ENCODE measurements at regions not wholly inside any gene's neighbourhood (a gene's known extent, or its start where the extent isn't known, plus 50 kb on each side); places are given as distances from the start of the nearest gene placed in this dataset.

DNA sequence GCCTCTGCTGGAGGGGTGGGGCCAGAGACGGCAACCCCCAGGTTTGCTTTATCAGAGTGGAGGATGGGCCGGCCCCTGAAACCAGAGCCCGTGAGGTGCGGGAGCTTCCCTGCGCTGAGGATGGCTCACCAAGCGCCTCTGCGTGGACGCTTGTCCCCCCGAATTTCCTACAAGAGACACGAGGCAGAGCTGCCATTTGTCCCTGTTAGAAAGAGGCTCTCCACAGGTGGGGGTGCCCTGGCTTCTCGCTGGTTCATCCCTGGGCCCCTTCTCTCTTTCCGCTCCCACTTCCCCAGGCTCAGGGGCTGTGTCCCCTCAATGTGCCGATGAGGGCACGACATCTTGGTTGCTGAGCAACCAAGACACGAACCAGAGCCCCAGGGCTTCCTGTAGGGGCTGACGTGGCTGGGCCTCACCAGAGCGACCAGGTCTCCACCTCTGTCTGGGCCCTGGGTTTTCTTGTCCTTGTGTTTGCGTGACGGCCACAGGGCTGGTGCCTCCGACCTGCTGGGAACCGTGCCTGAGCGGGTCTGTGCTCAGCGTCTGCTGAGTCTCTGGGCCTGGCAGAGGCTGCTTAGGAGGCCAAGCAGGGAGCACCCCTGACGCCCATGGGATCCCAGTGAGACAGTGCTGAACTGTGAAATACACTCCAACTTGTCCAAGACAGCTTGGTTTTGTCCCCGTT is 119.6 kb upstream of the COL5A1 start:
- Histone ChIP-seq H3K14ac (replicated peaks; ENCODE audit: low read depth, low read length) (no peak overlapping the region), H2BK20ac (ENCODE audit: low read depth, low read length) (no peak overlapping the region), H3K56ac (ENCODE audit: extremely low read depth, insufficient read depth, low read length) (no peak overlapping the region), H3K36me3 (ENCODE audit: control insufficient read depth, insufficient read depth, low read length) (no peaks in the 10 kb centered on the region), H4K91ac (ENCODE audit: insufficient read depth, low read depth, low read length) (no peak overlapping the region), H3K9ac (ENCODE audit: low read depth, low read length) (no peak overlapping the region), H3K18ac (ENCODE audit: low read depth, low read length) (no peak overlapping the region), H3K27me3 (ENCODE audit: control insufficient read depth, insufficient read depth, low read length) (peaks cover 8% of the 10 kb centered on the region; the same call in 1 of the 2 replicates), H3K23ac (ENCODE audit: low read depth, low read length) (no peak overlapping the region), H4K20me1 (ENCODE audit: insufficient read depth, low read length) (no peaks in the 10 kb centered on the region), H2AK5ac (ENCODE audit: low read depth, low read length) (no peak overlapping the region), H3K4ac (ENCODE audit: low read depth, low read length) (no peak overlapping the region), H3K9me1 (ENCODE audit: insufficient read depth, low read length) (no peaks in the 10 kb centered on the region), H4K8ac (ENCODE audit: low read depth in 2 of 2, low read length in 2 of 2) (no peak overlapping the region), H2BK5ac (ENCODE audit: low read depth, low read length, poor library complexity, severe bottlenecking) (no peak overlapping the region), H2AFZ (replicated peaks; ENCODE audit: low read length, poor library complexity) (no peak overlapping the region), H3K4me3 (ENCODE audit: insufficient read depth, low read depth, low read length) (no peak overlapping the region), H3K79me1 (ENCODE audit: low read depth in 1 of 2, low read length in 2 of 2) (no peaks in the 10 kb centered on the region), H3K4me1 (ENCODE audit: control insufficient read depth, insufficient read depth, low read length) (no peaks in the 10 kb centered on the region), H2AK9ac (replicated peaks; ENCODE audit: low read depth, low read length, poor library complexity) (peak overlapping the region; percentile 20), H2BK15ac (ENCODE audit: low read depth, low read length) (no peak overlapping the region), H2BK120ac (ENCODE audit: low read depth, low read length) (no peak overlapping the region), H3K9me3 (ENCODE audit: control insufficient read depth, insufficient read depth, low read length) (peaks cover 3% of the 10 kb centered on the region), H3K27ac (ENCODE audit: insufficient read depth, low read length) (no peak overlapping the region), H4K5ac (ENCODE audit: low read depth, low read length) (no peak overlapping the region), H3K4me2 (ENCODE audit: low read depth, low read length) (no peak overlapping the region)
- no TSS peak for BruUV-seq (replicated peaks)
- intact Hi-C loops (cut with micrococcal nuclease) (no loop called here), in situ Hi-C loops (cut with MboI; ENCODE audit: low sequenced_read_pairs) (no loop called here), dilution Hi-C loops (cut with HindIII; ENCODE audit: low sequenced_read_pairs, unreplicated experiment) (no loop called here)
- TF ChIP-seq CHD1 (IDR thresholded peaks at IDR 0.05; ENCODE audit: low read depth, low read length) (no peak), RCOR1 (IDR thresholded peaks at IDR 0.05; ENCODE audit: insufficient replicate concordance, low read length) (no peak), MAFK (IDR thresholded peaks at IDR 0.05; ENCODE audit: low read depth, low read length) (no peak), CEBPB (IDR thresholded peaks at IDR 0.05; ENCODE audit: low read depth, low read length) (no peak), MAZ (IDR thresholded peaks at IDR 0.05; ENCODE audit: borderline replicate concordance, low read depth, low read length) (no peak), RAD21 (IDR thresholded peaks at IDR 0.05; ENCODE audit: low read length) (no peak)
- TF ChIP-seq, protein P1, sequence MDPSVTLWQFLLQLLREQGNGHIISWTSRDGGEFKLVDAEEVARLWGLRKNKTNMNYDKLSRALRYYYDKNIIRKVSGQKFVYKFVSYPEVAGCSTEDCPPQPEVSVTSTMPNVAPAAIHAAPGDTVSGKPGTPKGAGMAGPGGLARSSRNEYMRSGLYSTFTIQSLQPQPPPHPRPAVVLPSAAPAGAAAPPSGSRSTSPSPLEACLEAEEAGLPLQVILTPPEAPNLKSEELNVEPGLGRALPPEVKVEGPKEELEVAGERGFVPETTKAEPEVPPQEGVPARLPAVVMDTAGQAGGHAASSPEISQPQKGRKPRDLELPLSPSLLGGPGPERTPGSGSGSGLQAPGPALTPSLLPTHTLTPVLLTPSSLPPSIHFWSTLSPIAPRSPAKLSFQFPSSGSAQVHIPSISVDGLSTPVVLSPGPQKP (IDR thresholded peaks at IDR 0.05; ENCODE audit: borderline replicate concordance, low read depth, low read length), result no peak
- 77% methylated on average over 9 of the region's 25 CpGs; no CpG with 5 or more reads in 1 of the 2 experiments for WGBS, 2 experiments (ENCODE audit: extremely low coverage in 2 of 2, insufficient read length in 1 of 2)
- POLR2A ChIA-PET (ENCODE audit: unreplicated experiment), result no interaction called here
- no peak for ATAC-seq (ENCODE audit: low read depth)
- CTCF ChIA-PET, result no interaction called here
- DNase-seq, result no peak

Data from IMR-90 (cell line).